Left lung (tissue), 4 donors: ENCODE measurements at regions not wholly inside any gene's neighbourhood (a gene's known extent, or its start where the extent isn't known, plus 50 kb on each side); places are given as distances from the start of the nearest gene placed in this dataset.
"Not testable (repeated sequence)": the region's sequence is repeated elsewhere in the genome, so short reads cannot be mapped to it uniquely, and the experiment has no call there.

Experiments used
- ATAC-seq: fragments of 200-7000 bp; cut with Tn5 transposase; one replicate; pipeline ENCODE4 v1.9.1; 2020; ENCODE audit warnings: moderate library complexity
- DNase-seq, 4 donors: peaks; one replicate each; pipeline ENCODE4 v3.0.0-alpha.2; 2013 to 2020
- H3K27ac ChIP-seq, 2 donors: fragments of 200-600 bp; sonication (generic) in 1 of 2; one replicate each; pipeline versions ENCODE4 v1.5.0 to v1.8.0; 2020 to 2021
- H3K27me3 ChIP-seq, 2 donors: fragments of 200-600 bp; sonication (generic) in 1 of 2; one replicate each; pipeline versions ENCODE4 v1.5.0 to v1.8.0; 2020 to 2021
- H3K36me3 ChIP-seq, 2 donors: fragments of 200-600 bp; sonication (generic) in 1 of 2; one replicate each; pipeline versions ENCODE4 v1.5.0 to v1.8.0; 2020 to 2021
- H3K4me1 ChIP-seq, 2 donors: fragments of 200-600 bp; one replicate each; pipeline ENCODE4 v1.8.0; 2021
- H3K4me3 ChIP-seq, 2 donors: fragments of 200-600 bp; sonication (generic) in 1 of 2; one replicate each; pipeline versions ENCODE4 v1.5.0 to v1.8.0; 2020 to 2021; ENCODE audit warnings: mild to moderate bottlenecking in 1 of 2
- H3K9me3 ChIP-seq, 2 donors: fragments of 200-600 bp; sonication (generic) in 1 of 2; one replicate each; pipeline versions ENCODE4 v1.5.0 to v1.8.0; 2020 to 2021
- intact Hi-C, 2 donors: fragments of 100-400 bp; cut with DNase I; formaldehyde crosslinking; loops; one replicate each; pipeline versions ENCODE4 v1.11.2 to v1.14.2; 2022
- TF ChIP-seq, protein P1 (sequence below), 2 donors: fragments of 200-600 bp; sonication (generic) in 1 of 2; IDR thresholded peaks; one replicate each; pipeline versions ENCODE4 v1.5.0 to v1.8.0; 2021; ENCODE audit warnings: antibody characterized with exemption in 2 of 2
- donor health status: DM: no; HTN: yes; CAD: no.
- donor health status: DM: no; HTN: no; CAD: no.

DNA sequence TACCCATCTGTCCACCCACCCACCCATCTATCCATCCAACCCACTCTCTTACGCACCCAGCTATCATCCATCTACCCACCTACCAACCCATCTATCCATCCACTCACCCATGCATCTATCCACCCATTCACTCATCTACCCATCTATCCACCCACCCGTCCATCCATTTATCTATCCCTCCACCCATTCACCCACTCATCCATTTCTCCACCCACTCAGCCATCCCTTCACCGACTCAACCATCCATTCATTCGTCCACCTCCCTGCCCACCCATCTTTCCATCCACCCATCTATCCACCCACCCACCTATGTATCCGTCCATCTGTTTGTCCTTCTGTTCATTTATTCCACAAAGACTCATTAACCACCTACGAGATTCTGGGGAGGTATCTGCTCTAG, 103.3 kb downstream of the DEFB131A start:
- H3K9me3 ChIP-seq, H3K4me3 ChIP-seq, intact Hi-C loops, H3K27ac ChIP-seq, ATAC-seq, H3K27me3 ChIP-seq, H3K4me1 ChIP-seq, DNase-seq, H3K36me3 ChIP-seq: not testable (repeated sequence)

- intact Hi-C loops: not testable (repeated sequence)
Observed at GRCh38 chr4:9556076-9556475, 111.9 kb downstream of the DEFB131A start.

GRCh38 chr4:9577869-9578268, 133.7 kb downstream of the DEFB131A start:
- H3K4me1 ChIP-seq, H3K27ac ChIP-seq, DNase-seq, H3K36me3 ChIP-seq, H3K4me3 ChIP-seq, H3K27me3 ChIP-seq, intact Hi-C loops, ATAC-seq: not testable (repeated sequence)
- peaks cover 0 to 29% of the 10 kb centered on the region in 2 donors for H3K9me3 ChIP-seq

More at GRCh38 chr4:9556076-9556475, 111.9 kb downstream of the DEFB131A start:
- not testable (repeated sequence) for ATAC-seq, H3K27me3 ChIP-seq, H3K4me3 ChIP-seq, H3K36me3 ChIP-seq, H3K4me1 ChIP-seq, H3K9me3 ChIP-seq, H3K27ac ChIP-seq, DNase-seq

DNA sequence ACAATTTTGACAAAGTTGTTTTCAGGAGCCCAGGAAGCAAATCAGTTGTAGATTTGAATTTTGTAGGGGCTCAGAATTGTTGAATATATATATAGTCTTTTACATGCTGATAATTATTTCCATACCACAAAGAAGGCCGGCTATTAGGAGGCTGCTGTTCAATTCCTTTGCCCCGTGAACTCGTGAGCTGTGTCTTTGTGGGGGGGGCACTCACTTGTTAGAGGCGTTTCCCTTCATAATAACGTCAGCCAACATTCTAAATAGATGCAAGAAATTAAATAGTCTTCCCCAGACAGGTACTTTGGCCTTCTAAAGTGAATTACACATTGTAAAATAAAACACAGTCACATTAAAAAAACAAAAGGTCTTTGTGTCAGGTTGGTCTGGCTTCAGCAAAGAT, 138.7 kb downstream of the DEFB131A start:
- H3K36me3 ChIP-seq, H3K4me1 ChIP-seq, H3K27ac ChIP-seq, H3K4me3 ChIP-seq, H3K27me3 ChIP-seq, intact Hi-C loops, ATAC-seq, DNase-seq: not testable (repeated sequence)
- H3K9me3 ChIP-seq: peaks cover 0 to 17% of the 10 kb centered on the region in 2 donors

GRCh38 chr4:9592010-9592409, 147.8 kb downstream of the DEFB131A start:
- ATAC-seq: no peak
- no peak overlapping the region for H3K27ac ChIP-seq
- intact Hi-C loops: no loop called here
- no peaks in the 10 kb centered on the region for H3K4me1 ChIP-seq
- no peaks in the 10 kb centered on the region for H3K27me3 ChIP-seq
- TF ChIP-seq, protein P1, sequence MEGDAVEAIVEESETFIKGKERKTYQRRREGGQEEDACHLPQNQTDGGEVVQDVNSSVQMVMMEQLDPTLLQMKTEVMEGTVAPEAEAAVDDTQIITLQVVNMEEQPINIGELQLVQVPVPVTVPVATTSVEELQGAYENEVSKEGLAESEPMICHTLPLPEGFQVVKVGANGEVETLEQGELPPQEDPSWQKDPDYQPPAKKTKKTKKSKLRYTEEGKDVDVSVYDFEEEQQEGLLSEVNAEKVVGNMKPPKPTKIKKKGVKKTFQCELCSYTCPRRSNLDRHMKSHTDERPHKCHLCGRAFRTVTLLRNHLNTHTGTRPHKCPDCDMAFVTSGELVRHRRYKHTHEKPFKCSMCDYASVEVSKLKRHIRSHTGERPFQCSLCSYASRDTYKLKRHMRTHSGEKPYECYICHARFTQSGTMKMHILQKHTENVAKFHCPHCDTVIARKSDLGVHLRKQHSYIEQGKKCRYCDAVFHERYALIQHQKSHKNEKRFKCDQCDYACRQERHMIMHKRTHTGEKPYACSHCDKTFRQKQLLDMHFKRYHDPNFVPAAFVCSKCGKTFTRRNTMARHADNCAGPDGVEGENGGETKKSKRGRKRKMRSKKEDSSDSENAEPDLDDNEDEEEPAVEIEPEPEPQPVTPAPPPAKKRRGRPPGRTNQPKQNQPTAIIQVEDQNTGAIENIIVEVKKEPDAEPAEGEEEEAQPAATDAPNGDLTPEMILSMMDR (IDR thresholded peaks at IDR 0.05): no peak
- no peaks in the 10 kb centered on the region for H3K9me3 ChIP-seq
- DNase-seq: no peak
- H3K4me3 ChIP-seq: no peak overlapping the region
- no peaks in the 10 kb centered on the region for H3K36me3 ChIP-seq

DNA sequence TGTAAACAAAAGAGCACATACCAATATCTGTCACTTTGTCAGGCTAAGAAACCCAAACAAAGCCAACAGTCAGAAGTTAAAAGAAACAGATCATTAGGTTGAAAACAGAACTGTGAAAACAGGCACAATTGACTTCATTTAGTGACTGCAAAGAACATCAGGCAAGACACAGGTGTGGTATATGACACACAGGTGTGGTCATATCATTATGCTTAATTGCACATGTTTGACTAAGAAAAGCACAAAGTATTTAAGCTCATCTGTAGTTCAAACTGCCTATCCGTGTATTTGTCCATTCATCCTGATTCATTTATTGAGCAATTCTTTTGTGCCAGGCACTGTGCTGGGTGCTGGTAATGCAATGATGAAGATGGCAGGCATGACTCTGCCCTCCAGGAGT, 150.7 kb downstream of the DEFB131A start:
- Histone ChIP-seq H3K9me3 (no peaks in the 10 kb centered on the region), H3K4me3 (no peak overlapping the region), H3K27me3 (no peaks in the 10 kb centered on the region), H3K27ac (no peak overlapping the region), H3K4me1 (no peaks in the 10 kb centered on the region), H3K36me3 (no peaks in the 10 kb centered on the region)
- DNase-seq (no peak), ATAC-seq (no peak)
- TF ChIP-seq, protein P1 (IDR thresholded peaks at IDR 0.05): no peak
- intact Hi-C loops: no loop called here

DNA sequence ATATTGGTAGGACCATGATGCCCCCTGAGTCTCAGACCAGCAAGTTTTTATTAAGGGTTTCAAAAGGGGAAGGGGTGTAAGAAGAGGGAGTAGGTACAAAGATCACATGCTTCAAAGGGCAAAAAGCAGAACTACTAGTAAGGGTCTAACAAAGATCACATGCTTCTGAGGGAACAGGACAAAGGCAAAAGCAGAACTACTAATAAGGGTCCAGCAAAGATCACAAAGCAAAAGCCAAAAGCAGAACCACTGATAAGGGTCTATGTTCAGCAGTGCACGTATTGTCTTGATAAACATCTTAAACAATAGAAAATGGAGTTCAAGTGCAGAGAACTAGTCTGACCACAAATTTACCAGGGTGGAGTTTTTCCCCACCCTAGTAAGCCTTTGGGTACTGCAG, 151.3 kb downstream of the DEFB131A start:
- H3K27me3 ChIP-seq, intact Hi-C loops, DNase-seq, H3K9me3 ChIP-seq, H3K4me1 ChIP-seq, ATAC-seq, H3K27ac ChIP-seq, H3K36me3 ChIP-seq, H3K4me3 ChIP-seq: not testable (repeated sequence)

- Histone ChIP-seq H3K36me3 (no peaks in the 10 kb centered on the region), H3K27ac (no peak overlapping the region), H3K4me3 (no peak overlapping the region), H3K4me1 (no peaks in the 10 kb centered on the region), H3K9me3 (no peaks in the 10 kb centered on the region), H3K27me3 (no peaks in the 10 kb centered on the region)
- TF ChIP-seq, protein P1 (IDR thresholded peaks at IDR 0.05): no peak
- intact Hi-C loops: no loop called here
- DNase-seq (no peak), ATAC-seq (no peak)
Observed at GRCh38 chr4:9599266-9599665, 155.1 kb downstream of the DEFB131A start.
